Trophoblast cell (in vitro differentiated cells and primary cell): ENCODE measurements at regions not wholly inside any gene's neighbourhood (a gene's known extent, or its start where the extent isn't known, plus 50 kb on each side); places are given as distances from the start of the nearest gene placed in this dataset.

Experiments used
- DNase-seq, 2 donors: peaks; one replicate each; pipeline ENCODE4 v3.0.0-alpha.2; 2016
- H2AFZ ChIP-seq: 2 replicates; pipeline ENCODE4 v1.6.1; 2013; ENCODE audit warnings: low read length, moderate library complexity, mild to moderate bottlenecking; ENCODE audit not compliant: insufficient read depth, poor library complexity
- H2AK5ac ChIP-seq: 2 replicates; pipeline ENCODE4 v1.6.1; 2013; ENCODE audit warnings: mild to moderate bottlenecking, low read length
- H2BK120ac ChIP-seq: 2 replicates; pipeline ENCODE4 v1.6.1; 2013; ENCODE audit warnings: low read length, mild to moderate bottlenecking, moderate library complexity; ENCODE audit not compliant: insufficient read depth, poor library complexity
- H2BK12ac ChIP-seq: 2 replicates; pipeline ENCODE4 v1.6.1; 2013; ENCODE audit warnings: mild to moderate bottlenecking, low read length, moderate library complexity
- H2BK5ac ChIP-seq: 2 replicates; pipeline ENCODE4 v1.6.1; 2013; ENCODE audit warnings: low read length, low read depth, moderate library complexity, mild to moderate bottlenecking; ENCODE audit not compliant: poor library complexity
- H3K14ac ChIP-seq: 2 replicates; pipeline ENCODE4 v1.6.1; 2013; ENCODE audit warnings: mild to moderate bottlenecking, low read length
- H3K18ac ChIP-seq: 2 replicates; pipeline ENCODE4 v1.6.1; 2013; ENCODE audit warnings: mild to moderate bottlenecking, low read length
- H3K23ac ChIP-seq: 2 replicates; pipeline ENCODE4 v1.6.1; 2013; ENCODE audit warnings: low read length
- H3K27ac ChIP-seq: 2 replicates; pipeline ENCODE4 v1.5.1; 2013; ENCODE audit warnings: low read depth, mild to moderate bottlenecking, inconsistent platforms, low read length, moderate library complexity
- H3K27me3 ChIP-seq: 2 replicates; pipeline ENCODE4 v1.6.1; 2013; ENCODE audit warnings: inconsistent platforms, mild to moderate bottlenecking, low read length, moderate library complexity; ENCODE audit not compliant: insufficient read depth
- H3K36me3 ChIP-seq, 2 experiments: 1 replicate in 1 of 2; 2 replicates in 1 of 2; pipeline ENCODE4 v1.6.1; 2013; ENCODE audit warnings: low read length in 2 of 2, mild to moderate bottlenecking in 2 of 2, moderate library complexity in 1 of 2; ENCODE audit not compliant: insufficient read depth in 2 of 2, control insufficient read depth in 1 of 2
- H3K4ac ChIP-seq: 2 replicates; pipeline ENCODE4 v1.6.1; 2013; ENCODE audit warnings: low read depth, mild to moderate bottlenecking, low read length, moderate library complexity
- H3K4me1 ChIP-seq, 2 experiments: 1 replicate in 1 of 2; 2 replicates in 1 of 2; pipeline ENCODE4 v1.6.1; 2013; ENCODE audit warnings: low read length in 2 of 2, mild to moderate bottlenecking in 2 of 2, moderate library complexity in 1 of 2; ENCODE audit not compliant: insufficient read depth in 2 of 2, control insufficient read depth in 1 of 2
- H3K4me2 ChIP-seq: 2 replicates; pipeline ENCODE4 v1.6.1; 2013; ENCODE audit warnings: inconsistent platforms, mild to moderate bottlenecking, low read length, moderate library complexity
- H3K4me3 ChIP-seq: 2 replicates; pipeline ENCODE4 v1.5.1; 2013; ENCODE audit warnings: mild to moderate bottlenecking, low read depth, low read length, inconsistent platforms
- H3K79me1 ChIP-seq: one replicate; pipeline ENCODE4 v1.6.1; 2013; ENCODE audit warnings: low read length
- H3K79me2 ChIP-seq: 2 replicates; pipeline ENCODE4 v1.6.1; 2013; ENCODE audit warnings: low read length, mild to moderate bottlenecking; ENCODE audit not compliant: control insufficient read depth, insufficient read depth, poor library complexity
- H3K9ac ChIP-seq: 2 replicates; pipeline ENCODE4 v1.6.1; 2013; ENCODE audit warnings: mild to moderate bottlenecking, low read length
- H3K9me3 ChIP-seq: 2 replicates; pipeline ENCODE4 v1.6.1; 2013; ENCODE audit warnings: low read depth, mild to moderate bottlenecking, control low read depth, inconsistent platforms, low read length; ENCODE audit not compliant: insufficient read depth
- H4K12ac ChIP-seq: 2 replicates; pipeline ENCODE4 v1.6.1; 2013; ENCODE audit warnings: low read depth, mild to moderate bottlenecking, low read length, moderate library complexity
- H4K8ac ChIP-seq: 2 replicates; pipeline ENCODE4 v1.6.1; 2013; ENCODE audit warnings: low read depth, mild to moderate bottlenecking, low read length, moderate library complexity
- H4K91ac ChIP-seq: one replicate; pipeline ENCODE4 v1.6.1; 2013; ENCODE audit warnings: low read depth, mild to moderate bottlenecking, low read length, moderate library complexity
- WGBS: extraction: QIAGEN DNeasy Blood & Tissue Kit; methylation state at CpG from one replicate; pipeline ENCODE4 v1.1.7; 2013; ENCODE audit warnings: missing lambda C conversion rate; ENCODE audit not compliant: insufficient read length, insufficient coverage; ENCODE audit errors: extremely low coverage; 5-methylcytosine and 5-hydroxymethylcytosine counted together

GRCh38 chr7:156432018-156432417 is 208.6 kb upstream of the RNF32 start:
- no peak overlapping the region for H4K8ac ChIP-seq
- H2BK5ac ChIP-seq = no peak overlapping the region
- H3K27me3 ChIP-seq = no peaks in the 10 kb centered on the region
- H3K36me3 ChIP-seq = no peaks in the 10 kb centered on the region
- DNase-seq = no peak
- H3K4me2 ChIP-seq = no peak overlapping the region
- H2AFZ ChIP-seq = no peak overlapping the region
- no peaks in the 10 kb centered on the region for H3K4me1 ChIP-seq
- no CpG with 5 or more reads among the region's 11 CpGs for WGBS
- peaks cover 2% of the 10 kb centered on the region for H3K9me3 ChIP-seq
- no peak overlapping the region for H2BK120ac ChIP-seq
- H4K91ac ChIP-seq = no peak overlapping the region
- no peak overlapping the region for H2BK12ac ChIP-seq
- H3K23ac ChIP-seq = no peak overlapping the region
- H3K4ac ChIP-seq = no peak overlapping the region
- H3K4me3 ChIP-seq = no peak overlapping the region
- H3K79me1 ChIP-seq = no peaks in the 10 kb centered on the region
- H3K14ac ChIP-seq = no peak overlapping the region
- H3K79me2 ChIP-seq = no peaks in the 10 kb centered on the region
- H3K9ac ChIP-seq = no peak overlapping the region
- H3K18ac ChIP-seq = no peak overlapping the region
- H3K27ac ChIP-seq = no peak overlapping the region
- no peak overlapping the region for H2AK5ac ChIP-seq
- H4K12ac ChIP-seq = no peak overlapping the region

- Histone ChIP-seq H3K36me3 (no peaks in the 10 kb centered on the region), H3K9ac (no peak overlapping the region), H4K8ac (no peak overlapping the region), H3K9me3 (peaks cover 2% of the 10 kb centered on the region), H4K91ac (no peak overlapping the region), H3K4me1 (no peaks in the 10 kb centered on the region), H3K79me1 (no peaks in the 10 kb centered on the region), H3K4ac (no peak overlapping the region), H3K79me2 (no peaks in the 10 kb centered on the region), H3K14ac (no peak overlapping the region), H2BK120ac (no peak overlapping the region), H3K4me3 (no peak overlapping the region), H3K4me2 (no peak overlapping the region), H3K23ac (no peak overlapping the region), H3K27me3 (no peaks in the 10 kb centered on the region), H4K12ac (no peak overlapping the region), H3K27ac (no peak overlapping the region), H2AK5ac (no peak overlapping the region), H2BK12ac (no peak overlapping the region), H2BK5ac (no peak overlapping the region), H3K18ac (no peak overlapping the region), H2AFZ (no peak overlapping the region)
- WGBS = no CpG with 5 or more reads among the region's 7 CpGs
- no peak for DNase-seq
Observed at GRCh38 chr7:156430109-156430508, 210.5 kb upstream of the RNF32 start.

GRCh38 chr7:156429514-156429913 is 211.1 kb upstream of the RNF32 start:
- DNase-seq = no peak
- Histone ChIP-seq H3K4me2 (no peak overlapping the region), H3K27me3 (no peaks in the 10 kb centered on the region), H3K4me3 (no peak overlapping the region), H3K18ac (no peak overlapping the region), H3K36me3 (no peaks in the 10 kb centered on the region), H3K14ac (no peak overlapping the region), H2BK120ac (no peak overlapping the region), H3K23ac (no peak overlapping the region), H3K4me1 (no peaks in the 10 kb centered on the region), H4K8ac (no peak overlapping the region), H2AK5ac (no peak overlapping the region), H2AFZ (no peak overlapping the region), H4K91ac (no peak overlapping the region), H3K4ac (no peak overlapping the region), H4K12ac (no peak overlapping the region), H3K9ac (no peak overlapping the region), H3K79me1 (no peaks in the 10 kb centered on the region), H3K27ac (no peak overlapping the region), H3K79me2 (no peaks in the 10 kb centered on the region), H3K9me3 (peaks cover 2% of the 10 kb centered on the region), H2BK5ac (no peak overlapping the region), H2BK12ac (no peak overlapping the region)
- WGBS = no CpG with 5 or more reads among the region's 5 CpGs

GRCh38 chr7:156423876-156424275 is 216.7 kb upstream of the RNF32 start:
- no peak overlapping the region for H3K9ac ChIP-seq
- H3K9me3 ChIP-seq = no peaks in the 10 kb centered on the region
- no peaks in the 10 kb centered on the region for H3K27me3 ChIP-seq
- no peak overlapping the region for H2BK120ac ChIP-seq
- no peak overlapping the region for H3K18ac ChIP-seq
- H3K36me3 ChIP-seq = no peaks in the 10 kb centered on the region
- no peak overlapping the region for H2AFZ ChIP-seq
- no peak overlapping the region for H2BK12ac ChIP-seq
- no peaks in the 10 kb centered on the region for H3K4me1 ChIP-seq
- no peak overlapping the region for H3K4me2 ChIP-seq
- no peak overlapping the region for H3K23ac ChIP-seq
- no peaks in the 10 kb centered on the region for H3K79me1 ChIP-seq
- no peak overlapping the region for H3K4ac ChIP-seq
- H4K91ac ChIP-seq = no peak overlapping the region
- H4K12ac ChIP-seq = no peak overlapping the region
- no peak overlapping the region for H3K27ac ChIP-seq
- H2BK5ac ChIP-seq = no peak overlapping the region
- H3K79me2 ChIP-seq = no peaks in the 10 kb centered on the region
- no peak overlapping the region for H4K8ac ChIP-seq
- no peak overlapping the region for H3K4me3 ChIP-seq
- no peak overlapping the region for H3K14ac ChIP-seq
- no peak overlapping the region for H2AK5ac ChIP-seq
- DNase-seq = no peak
